SK-N-SH (cell line): ENCODE measurements at regions not wholly inside any gene's neighbourhood (a gene's known extent, or its start where the extent isn't known, plus 50 kb on each side); places are given as distances from the start of the nearest gene placed in this dataset.

Experiments
- CTCF ChIA-PET: fragments of 300-600, 350-600 bp; formaldehyde crosslinking; extraction: SDS; loops from one replicate; lab custom pipeline; 2021; lab: Yijun Ruan, JAX
- POLR2A ChIA-PET: fragments of 350-600 bp; sonication (Branson Sonifier 250); formaldehyde crosslinking; extraction: SDS; loops from one replicate; lab custom pipeline; 2020; ENCODE audit warnings: antibody characterized with exemption, inconsistent platforms; lab: Yijun Ruan, JAX
- DNase-seq: peaks from one replicate; pipeline ENCODE4 v3.0.0; 2012
- H2AFZ ChIP-seq: fragments of 200-600 bp; sonication (generic); 2 replicates; pipeline ENCODE4 v1.8.1; 2016; ENCODE audit warnings: antibody characterized with exemption, mild to moderate bottlenecking, low read depth
- H3F3A ChIP-seq: fragments of 200-600 bp; sonication (generic); replicated peaks from 2 replicates; pipeline ENCODE3; 2016; ENCODE audit warnings: antibody characterized with exemption, mild to moderate bottlenecking; ENCODE audit not compliant: insufficient read depth
- H3K27ac ChIP-seq, 2 experiments: fragments of 200-500 bp in 1 of 2; fragments of 200-600 bp in 1 of 2; sonication (Bioruptor generic) in 1 of 2; sonication (generic), shearing (Covaris generic) in 1 of 2; 2 replicates each; pipeline versions ENCODE4 v1.5.1 to v1.6.1; 2014 to 2016; ENCODE audit warnings: low read depth in 2 of 2, inconsistent platforms in 1 of 2, low read length in 1 of 2, mild to moderate bottlenecking in 1 of 2, mixed read lengths in 1 of 2
- H3K27me3 ChIP-seq: fragments of 200-600 bp; sonication (generic), shearing (Covaris generic); 2 replicates; pipeline ENCODE4 v1.6.1; 2016; ENCODE audit warnings: mixed run types; ENCODE audit not compliant: insufficient read depth
- H3K36me3 ChIP-seq, 2 experiments: fragments of 200-500 bp in 1 of 2; fragments of 200-600 bp in 1 of 2; sonication (Bioruptor generic) in 1 of 2; sonication (generic) in 1 of 2; replicated peaks in 1 of 2; 2 replicates each; pipeline versions ENCODE3 to v1.5.1; 2014 to 2016; ENCODE audit warnings: low read length in 1 of 2, mild to moderate bottlenecking in 1 of 2; ENCODE audit not compliant: insufficient read depth in 2 of 2, control insufficient read depth in 1 of 2
- H3K4me1 ChIP-seq, 2 experiments: fragments of 200-500 bp in 1 of 2; fragments of 200-600 bp in 1 of 2; sonication (Bioruptor generic) in 1 of 2; sonication (generic), shearing (Covaris generic) in 1 of 2; 2 replicates each; pipeline versions ENCODE4 v1.5.1 to v1.6.1; 2014 to 2016; ENCODE audit warnings: low read depth in 1 of 2, low read length in 1 of 2, mixed run types in 1 of 2; ENCODE audit not compliant: insufficient read depth in 2 of 2, control insufficient read depth in 1 of 2
- H3K4me2 ChIP-seq: fragments of 200-600 bp; sonication (generic), shearing (Covaris generic); 2 replicates; pipeline ENCODE4 v1.6.1; 2017; ENCODE audit warnings: mixed run types
- H3K4me3 ChIP-seq, 2 experiments: fragments of 200-500 bp in 1 of 2; fragments of 200-600 bp in 1 of 2; sonication (Bioruptor generic) in 1 of 2; sonication (generic), shearing (Covaris generic) in 1 of 2; 2 replicates each; pipeline versions ENCODE4 v1.5.1 to v1.8.1; 2014 to 2016; ENCODE audit warnings: low read depth in 2 of 2, inconsistent platforms in 1 of 2, low read length in 1 of 2, mild to moderate bottlenecking in 1 of 2, mixed read lengths in 1 of 2, moderate library complexity in 1 of 2
- H3K79me2 ChIP-seq: fragments of 200-600 bp; sonication (generic); 2 replicates; pipeline ENCODE4 v1.8.1; 2017; ENCODE audit warnings: mild to moderate bottlenecking; ENCODE audit not compliant: insufficient read depth
- H3K9ac ChIP-seq: fragments of 200-600 bp; sonication (generic); 2 replicates; pipeline ENCODE4 v1.6.1; 2017; ENCODE audit warnings: mixed run types
- H3K9me2 ChIP-seq: fragments of 200-600 bp; sonication (generic); 2 replicates; pipeline ENCODE4 v1.6.1; 2017; ENCODE audit warnings: mixed run types
- H3K9me3 ChIP-seq: fragments of 200-600 bp; sonication (generic); 2 replicates; pipeline ENCODE4 v1.6.1; 2017; ENCODE audit warnings: mixed run types, mild to moderate bottlenecking, moderate library complexity
- H4K20me1 ChIP-seq: fragments of 200-600 bp; sonication (generic); 2 replicates; pipeline ENCODE4 v1.6.1; 2017; ENCODE audit warnings: mild to moderate bottlenecking, mixed run types; ENCODE audit not compliant: insufficient read depth
- FOXJ3 ChIP-seq: sonication (generic); formaldehyde crosslinking; IDR thresholded peaks from 2 replicates; pipeline ENCODE4 v1.5.1; 2020; ENCODE audit warnings: mild to moderate bottlenecking, missing genetic modification reagents
- GATA2 ChIP-seq: sonication (generic); formaldehyde crosslinking; IDR thresholded peaks from 2 replicates; pipeline ENCODE4 v1.5.0; 2020; ENCODE audit warnings: mild to moderate bottlenecking, missing genetic modification reagents
- MXI1 ChIP-seq: IDR thresholded peaks from 2 replicates; pipeline ENCODE4 v1.6.1; 2012; ENCODE audit warnings: mild to moderate bottlenecking, low read depth, low read length, improper control_type of control experiment
- NFIC ChIP-seq: IDR thresholded peaks from 2 replicates; pipeline ENCODE4 v1.4.0; 2012; ENCODE audit warnings: borderline replicate concordance
- NRF1 ChIP-seq: IDR thresholded peaks from 2 replicates; pipeline ENCODE4 v1.6.1; 2012; ENCODE audit warnings: low read depth, mild to moderate bottlenecking, low read length
- POLR2AphosphoS5 ChIP-seq: IDR thresholded peaks from 2 replicates; pipeline ENCODE4 v1.6.1; 2012; ENCODE audit warnings: low read depth, low read length
- REST ChIP-seq: IDR thresholded peaks from 2 replicates; pipeline ENCODE4 v1.6.1; 2012; ENCODE audit warnings: mild to moderate bottlenecking, low read depth, low read length, moderate library complexity
- RFX5 ChIP-seq: IDR thresholded peaks from 2 replicates; pipeline ENCODE4 v1.6.1; 2012; ENCODE audit warnings: mild to moderate bottlenecking, improper control_type of control experiment, low read length
- RXRA ChIP-seq: IDR thresholded peaks from 2 replicates; pipeline ENCODE4 v1.4.0; 2012; ENCODE audit warnings: low read depth, mild to moderate bottlenecking, borderline replicate concordance
- YY1 ChIP-seq: IDR thresholded peaks from 2 replicates; pipeline ENCODE4 v1.4.0; 2012; ENCODE audit warnings: low read depth, mild to moderate bottlenecking
- WGBS: methylation state at CpG from one replicate; pipeline ENCODE4 v1.1.6; 2017; ENCODE audit warnings: low lambda C conversion rate; 5-methylcytosine and 5-hydroxymethylcytosine counted together
- TF ChIP-seq, protein P1 (sequence below): IDR thresholded peaks from 2 replicates; pipeline ENCODE4 v1.4.0; 2012; ENCODE audit warnings: low read depth, borderline replicate concordance

GRCh38 chr1:38133304-38133703, 86.7 kb upstream of the POU3F1 start:
- 77% methylated on average over 4 of the region's 7 CpGs for WGBS
- DNase-seq, result no peak
- CTCF ChIA-PET, result no interaction called here

More at GRCh38 chr1:38133304-38133703, 86.7 kb upstream of the POU3F1 start:
- Histone ChIP-seq H3K9me3 (no peaks in the 10 kb centered on the region), H3K9me2 (no peaks in the 10 kb centered on the region), H3K4me1 (peaks cover 0 to 4% of the 10 kb centered on the region in 2 experiments; a peak in 1 of 4 replicates), H2AFZ (no peak overlapping the region), H3K4me2 (no peak overlapping the region), H3K27me3 (peaks cover 4% of the 10 kb centered on the region; the same call in 1 of the 2 replicates), H3K9ac (no peak overlapping the region), H4K20me1 (no peaks in the 10 kb centered on the region), H3K79me2 (no peaks in the 10 kb centered on the region), H3F3A (no peaks in the 10 kb centered on the region), H3K27ac (no peak overlapping the region), H3K4me3 (no peak overlapping the region), H3K36me3 (no peaks in the 10 kb centered on the region)
- TF ChIP-seq NFIC (no peak), RXRA (no peak), POLR2AphosphoS5 (no peak), RFX5 (no peak), FOXJ3 (CRISPR knock-in tag) (no peak), NRF1 (no peak), REST (no peak), GATA2 (CRISPR knock-in tag) (no peak), YY1 (no peak), MXI1 (no peak)
- TF ChIP-seq, protein P1, sequence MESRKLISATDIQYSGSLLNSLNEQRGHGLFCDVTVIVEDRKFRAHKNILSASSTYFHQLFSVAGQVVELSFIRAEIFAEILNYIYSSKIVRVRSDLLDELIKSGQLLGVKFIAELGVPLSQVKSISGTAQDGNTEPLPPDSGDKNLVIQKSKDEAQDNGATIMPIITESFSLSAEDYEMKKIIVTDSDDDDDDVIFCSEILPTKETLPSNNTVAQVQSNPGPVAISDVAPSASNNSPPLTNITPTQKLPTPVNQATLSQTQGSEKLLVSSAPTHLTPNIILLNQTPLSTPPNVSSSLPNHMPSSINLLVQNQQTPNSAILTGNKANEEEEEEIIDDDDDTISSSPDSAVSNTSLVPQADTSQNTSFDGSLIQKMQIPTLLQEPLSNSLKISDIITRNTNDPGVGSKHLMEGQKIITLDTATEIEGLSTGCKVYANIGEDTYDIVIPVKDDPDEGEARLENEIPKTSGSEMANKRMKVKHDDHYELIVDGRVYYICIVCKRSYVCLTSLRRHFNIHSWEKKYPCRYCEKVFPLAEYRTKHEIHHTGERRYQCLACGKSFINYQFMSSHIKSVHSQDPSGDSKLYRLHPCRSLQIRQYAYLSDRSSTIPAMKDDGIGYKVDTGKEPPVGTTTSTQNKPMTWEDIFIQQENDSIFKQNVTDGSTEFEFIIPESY, result no peak
- POLR2A ChIA-PET, result interaction anchor here (1.1 kb wide), 1 partner anchor 11 kb away, joined by 3 read pairs; no protein-coding TSS in a partner anchor
